ENCODE measurements at regions not wholly inside any gene's neighbourhood (a gene's known extent, or its start where the extent isn't known, plus 50 kb on each side); places are given as distances from the start of the nearest gene placed in this dataset.
"Not testable (repeated sequence)": the region's sequence is repeated elsewhere in the genome, so short reads cannot be mapped to it uniquely, and the experiment has no call there.

DNA sequence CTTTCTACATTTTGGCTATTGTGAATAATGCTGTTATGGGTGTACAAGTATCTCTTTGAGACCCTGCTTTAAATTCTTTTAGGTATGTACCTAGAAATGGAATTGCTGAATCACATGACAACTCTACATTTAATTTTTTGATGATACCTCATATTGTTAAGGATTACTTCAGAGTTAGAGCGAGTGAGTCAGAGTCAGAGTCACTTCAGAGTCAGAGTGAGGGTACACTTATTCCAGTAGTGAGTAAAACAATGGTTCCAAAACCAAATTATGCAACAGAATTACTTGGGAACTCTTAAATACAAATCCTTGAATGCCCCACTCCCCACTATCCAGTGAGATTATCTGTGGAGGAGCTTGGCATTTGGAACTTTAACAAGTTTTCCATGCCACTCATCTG lies 50.3 kb upstream of the SNRK start:
- DNase-seq (ENCODE audit: low spot score): no peak

DNA sequence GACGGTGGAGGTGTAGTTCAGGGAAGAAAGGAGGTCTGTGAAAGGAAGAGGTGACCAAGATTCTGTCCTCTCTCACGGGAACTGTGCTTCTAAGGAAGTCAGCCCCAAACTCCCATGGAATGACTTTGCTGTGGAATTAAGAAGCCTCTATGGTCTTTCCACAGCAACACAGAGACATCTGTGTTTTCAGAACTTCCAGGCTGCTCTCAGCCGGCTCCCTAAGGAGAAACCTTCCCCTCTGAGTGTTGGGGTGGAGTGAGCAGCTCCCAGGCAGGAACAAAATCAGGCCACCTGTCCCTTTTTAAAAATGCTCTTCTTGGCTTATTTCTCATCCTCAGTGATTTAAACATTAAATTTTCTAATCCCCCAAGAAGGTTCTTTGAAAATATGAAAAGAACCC lies 53.3 kb upstream of the SNRK start:
- DNase-seq (ENCODE audit: low spot score): no peak

DNA sequence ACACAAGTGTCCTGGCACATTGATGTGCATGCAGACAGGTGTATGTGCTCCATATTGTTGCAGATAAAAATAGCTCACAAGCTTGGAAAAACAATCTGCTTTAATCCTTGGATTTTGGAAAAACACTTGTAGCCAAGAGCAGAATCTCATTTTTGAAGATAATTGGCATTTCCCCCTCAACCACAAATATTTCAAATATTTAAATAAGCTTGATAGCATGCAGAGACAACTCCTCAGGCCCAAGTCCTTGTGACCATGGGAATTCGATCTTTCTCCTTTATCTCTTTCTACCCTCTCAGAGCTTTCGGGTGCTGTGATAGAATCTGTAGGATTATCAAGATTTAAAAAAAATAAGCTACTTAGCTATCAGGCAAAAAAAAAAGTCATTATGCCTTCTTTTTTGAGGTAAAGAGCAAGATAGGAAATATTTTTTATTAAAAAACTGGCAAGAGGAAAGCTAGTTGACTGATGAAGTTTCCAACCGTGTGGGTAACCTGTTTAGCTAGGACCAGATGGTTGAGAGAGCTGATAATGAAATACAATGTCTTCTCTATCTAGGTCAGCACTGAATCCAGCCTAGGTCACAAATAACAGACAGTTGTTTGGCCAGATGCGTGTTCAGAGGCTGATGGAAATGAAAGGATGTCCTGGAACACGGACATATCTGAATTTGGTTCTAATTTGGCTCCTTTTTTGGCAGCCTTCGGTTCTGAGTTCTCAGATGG lies 54.9 kb upstream of the SNRK start:
- DNase-seq (ENCODE audit: low spot score): no peak

DNA sequence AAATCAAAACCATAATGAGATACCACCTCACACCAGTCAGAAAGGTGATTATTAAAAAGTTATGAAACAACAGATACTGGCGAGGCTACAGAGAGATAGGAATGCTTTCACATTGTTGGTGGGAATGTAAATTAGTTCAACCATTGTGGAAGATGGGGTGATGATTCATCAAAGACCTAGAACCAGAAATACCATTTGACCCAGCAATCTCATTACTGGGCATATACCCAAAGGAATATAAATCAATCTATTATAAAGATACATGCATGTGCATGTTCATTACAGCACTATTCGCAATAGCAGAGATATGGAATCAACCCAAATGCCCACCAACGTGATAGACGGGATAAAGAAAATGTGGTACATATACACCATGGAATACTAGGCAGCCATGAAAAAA lies 56.5 kb upstream of the SNRK start:
- DNase-seq (ENCODE audit: low spot score): not testable (repeated sequence)

DNA sequence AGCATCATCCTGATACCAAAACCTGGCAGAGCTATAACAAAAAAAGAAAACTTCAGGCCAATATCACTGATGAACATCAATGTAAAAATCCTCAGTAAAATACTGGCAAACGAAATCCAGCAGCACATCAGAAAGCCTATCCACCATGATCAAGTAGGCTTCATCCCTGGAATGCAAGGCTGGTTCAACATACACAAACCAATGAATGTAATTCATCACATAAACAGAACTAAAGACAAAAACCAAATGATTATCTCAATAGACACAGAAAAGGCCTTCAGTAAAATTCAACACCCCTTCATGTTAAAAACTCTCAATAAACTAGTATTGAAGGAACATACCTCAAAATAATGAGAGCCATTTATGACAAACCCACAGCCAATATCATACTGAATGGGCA lies 58.7 kb upstream of the SNRK start:
- DNase-seq (ENCODE audit: low spot score): not testable (repeated sequence)

DNA sequence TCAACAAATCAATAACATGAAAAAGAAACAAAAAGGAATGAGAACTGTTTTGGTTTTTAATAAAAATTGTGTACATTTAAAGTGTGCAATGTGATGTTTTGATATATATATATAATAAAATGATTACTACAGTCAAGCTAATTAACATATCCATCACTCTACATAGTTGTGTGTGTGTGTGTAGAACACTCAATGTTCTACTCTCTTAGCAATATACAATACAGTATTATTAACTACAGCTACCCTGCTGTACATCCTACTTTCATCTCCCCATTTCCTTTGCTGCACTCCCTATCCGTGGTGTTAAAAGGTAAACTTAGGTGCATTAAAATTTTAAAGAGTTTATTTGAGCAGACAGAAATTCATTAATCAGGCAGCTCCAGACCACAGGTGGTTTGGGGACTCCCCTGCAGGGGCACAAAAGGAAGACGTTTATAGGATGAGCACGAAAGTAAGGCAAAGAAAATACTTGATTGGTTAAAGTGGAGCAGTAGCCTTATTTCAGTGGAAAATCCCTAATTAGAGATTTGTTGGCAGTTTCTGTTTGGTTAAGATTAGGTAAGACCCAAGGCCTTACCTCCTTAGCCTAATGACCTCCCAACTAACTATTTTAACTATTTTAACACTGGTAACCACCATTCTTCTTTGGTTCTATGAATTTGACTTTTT lies 61.8 kb upstream of the SNRK start:
- DNase-seq (ENCODE audit: low spot score): no peak

DNA sequence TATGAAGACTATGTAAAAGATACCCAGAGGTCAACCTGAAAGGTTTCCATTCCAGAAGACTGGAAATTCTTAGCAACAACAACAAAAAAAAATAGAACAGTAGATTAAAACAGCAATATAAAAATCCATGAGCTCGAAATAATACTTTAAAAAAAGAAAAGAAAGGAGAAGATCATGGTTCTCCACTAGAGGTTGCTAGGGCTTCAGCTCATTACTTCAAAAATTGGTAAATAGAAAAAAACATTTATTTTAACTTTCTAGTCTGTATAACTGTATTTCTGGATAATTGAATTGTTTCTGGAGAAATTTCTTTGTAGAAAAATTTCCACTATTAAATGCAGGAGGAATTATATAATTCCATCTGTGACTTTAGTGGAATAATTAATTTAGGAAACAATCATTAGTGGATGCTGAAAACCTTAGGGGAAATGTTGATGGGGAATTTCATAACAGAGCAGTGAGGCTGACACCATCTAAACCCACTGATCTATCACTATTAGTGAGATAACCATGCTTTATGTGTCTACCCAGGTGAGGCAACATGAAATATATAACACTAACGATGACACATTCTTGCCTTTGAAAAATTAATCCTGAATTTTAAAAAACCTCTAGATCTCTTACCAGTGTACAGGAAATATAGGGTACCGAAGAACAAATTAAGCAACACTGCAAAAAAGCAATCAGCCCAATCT lies 62.5 kb upstream of the SNRK start:
- DNase-seq (ENCODE audit: low spot score): no peak

DNA sequence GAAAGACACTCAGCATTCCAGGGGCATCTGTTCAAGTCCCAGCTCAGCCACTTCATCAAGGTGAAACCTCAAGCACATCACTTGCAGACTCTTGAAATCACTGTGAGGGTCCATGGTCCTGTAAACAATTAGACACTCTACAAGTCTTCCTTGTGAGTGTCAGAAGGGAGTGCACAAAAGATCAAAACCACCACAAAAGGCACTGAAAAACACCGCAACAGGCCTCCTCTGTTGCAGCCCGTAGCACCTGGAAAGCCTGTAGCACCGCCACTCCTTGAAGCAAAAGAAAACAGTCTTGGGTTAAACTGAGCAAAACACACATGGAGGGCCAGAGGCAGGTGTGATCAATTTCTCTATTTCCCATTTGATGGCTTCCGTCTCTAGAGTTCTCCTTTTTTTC lies 63.8 kb upstream of the SNRK start:
- DNase-seq (ENCODE audit: low spot score): no peak

DNA sequence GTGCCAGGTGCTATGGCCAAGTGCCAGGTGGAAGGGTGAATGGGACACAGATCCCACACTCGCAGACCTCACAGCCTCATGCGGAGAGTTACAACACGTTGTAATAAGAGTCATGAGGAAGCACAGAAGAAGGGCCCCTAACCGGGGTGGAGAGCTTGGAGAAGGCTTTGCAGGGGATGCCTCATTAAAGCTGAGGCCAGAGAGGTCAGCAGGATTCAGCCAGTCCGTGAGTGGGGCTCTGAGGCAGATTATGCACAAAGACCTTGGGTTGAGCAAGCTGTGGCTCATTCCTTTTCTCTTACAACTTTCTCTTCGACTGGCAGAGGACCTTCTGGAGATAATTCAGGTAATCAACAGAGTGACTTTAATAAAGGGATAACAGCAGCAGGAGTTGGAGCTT lies 65.3 kb upstream of the SNRK start:
- DNase-seq (ENCODE audit: low spot score): no peak

DNA sequence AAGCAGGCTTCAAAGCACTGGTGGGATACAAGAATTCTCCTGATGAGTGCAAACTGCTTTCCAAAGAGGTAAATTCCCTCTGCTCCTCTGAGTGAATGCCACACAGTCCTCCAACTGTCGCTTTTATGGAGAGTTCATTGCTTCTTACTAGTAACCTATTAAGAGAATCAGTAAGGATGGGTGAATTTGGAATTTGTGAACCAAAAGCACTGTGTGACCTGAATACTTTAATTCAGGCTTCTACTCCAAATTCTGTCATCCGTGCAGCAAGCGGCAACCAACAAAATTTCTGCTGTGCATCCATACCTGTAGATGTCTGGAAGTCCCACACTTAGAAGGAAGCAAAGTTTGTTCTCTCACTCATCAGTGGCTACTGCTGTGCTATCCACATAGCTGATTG lies 66.7 kb upstream of the SNRK start:
- DNase-seq (ENCODE audit: low spot score): no peak

DNA sequence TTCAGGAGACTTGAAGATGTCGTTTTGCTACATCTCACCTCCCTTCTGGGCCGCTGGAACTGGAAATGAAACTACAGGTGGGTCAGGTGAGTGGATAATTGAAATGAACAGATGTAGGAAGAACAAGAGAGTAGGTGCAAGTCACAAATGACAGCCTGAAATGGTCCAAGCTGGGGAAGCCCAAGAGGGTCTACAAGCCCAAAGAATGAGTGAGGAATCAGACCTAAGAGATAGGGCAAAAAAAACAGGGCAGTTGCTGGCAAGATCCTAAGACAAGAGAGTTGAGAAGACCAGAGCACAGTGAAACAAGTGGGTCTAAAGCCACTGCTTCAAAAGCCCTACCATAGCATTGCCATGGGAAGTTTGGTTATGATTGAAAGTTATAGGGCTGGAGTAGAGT lies 67.4 kb upstream of the SNRK start:
- no peak for DNase-seq (ENCODE audit: low spot score)

DNA sequence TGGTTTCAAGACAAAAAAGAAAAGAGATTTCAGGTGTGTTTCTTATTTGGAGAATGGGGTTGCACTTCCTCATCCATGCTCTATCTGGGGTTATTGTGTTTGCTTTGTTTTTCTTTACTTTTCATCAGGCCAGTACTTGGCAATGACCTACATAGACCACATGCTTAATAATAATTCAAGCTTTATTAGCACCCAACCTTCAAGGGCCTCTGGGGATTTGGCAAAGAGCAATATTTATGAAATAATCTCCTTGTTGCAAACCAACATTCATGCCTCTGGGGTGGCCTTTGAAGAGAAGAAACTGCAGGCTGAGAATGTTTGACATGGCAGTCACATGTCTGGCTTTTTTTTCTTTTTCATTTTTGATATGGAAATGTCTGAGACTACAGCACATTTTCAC lies 68.2 kb upstream of the SNRK start:
- DNase-seq (ENCODE audit: low spot score): no peak

DNA sequence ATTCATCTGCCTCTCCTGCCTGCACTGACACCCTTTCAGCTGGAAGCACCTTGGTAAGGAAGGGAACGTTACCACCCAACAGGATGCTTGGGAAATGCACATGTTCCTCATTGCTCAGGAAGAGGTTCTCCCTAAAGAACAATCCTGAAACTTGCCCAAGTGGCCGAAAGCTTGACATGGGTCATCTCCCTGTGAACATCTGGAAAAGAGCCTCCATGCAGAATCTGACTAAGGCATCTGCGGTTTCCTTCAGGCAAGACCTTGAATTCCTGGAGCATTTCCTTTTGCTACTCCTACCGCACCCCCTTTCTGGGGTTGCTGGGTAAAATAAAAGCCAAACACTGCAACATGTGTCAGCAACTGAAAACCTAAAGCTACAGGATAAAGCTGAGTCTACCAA lies 68.7 kb upstream of the SNRK start:
- no peak for DNase-seq (ENCODE audit: low spot score)

DNA sequence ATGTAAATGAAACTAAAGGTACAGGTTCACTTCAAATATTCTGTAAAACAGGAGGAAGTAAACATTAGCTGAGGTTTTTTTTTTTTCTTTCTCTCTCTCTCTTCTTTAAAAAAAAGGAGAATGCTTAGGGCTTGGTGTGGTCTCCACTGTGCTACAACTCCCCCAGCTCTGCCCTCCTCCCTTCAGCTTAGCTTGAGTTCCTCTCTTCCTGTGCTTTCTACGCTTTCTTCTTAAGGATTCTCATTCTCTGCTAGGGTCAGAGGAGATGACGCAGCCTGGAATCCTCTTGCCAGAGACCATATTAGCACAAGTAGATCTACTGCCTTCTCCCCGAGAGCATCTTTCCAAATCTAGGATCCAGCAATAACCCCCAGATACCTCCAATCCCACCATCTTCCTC lies 69.1 kb upstream of the SNRK start:
- DNase-seq (ENCODE audit: low spot score): no peak

DNA sequence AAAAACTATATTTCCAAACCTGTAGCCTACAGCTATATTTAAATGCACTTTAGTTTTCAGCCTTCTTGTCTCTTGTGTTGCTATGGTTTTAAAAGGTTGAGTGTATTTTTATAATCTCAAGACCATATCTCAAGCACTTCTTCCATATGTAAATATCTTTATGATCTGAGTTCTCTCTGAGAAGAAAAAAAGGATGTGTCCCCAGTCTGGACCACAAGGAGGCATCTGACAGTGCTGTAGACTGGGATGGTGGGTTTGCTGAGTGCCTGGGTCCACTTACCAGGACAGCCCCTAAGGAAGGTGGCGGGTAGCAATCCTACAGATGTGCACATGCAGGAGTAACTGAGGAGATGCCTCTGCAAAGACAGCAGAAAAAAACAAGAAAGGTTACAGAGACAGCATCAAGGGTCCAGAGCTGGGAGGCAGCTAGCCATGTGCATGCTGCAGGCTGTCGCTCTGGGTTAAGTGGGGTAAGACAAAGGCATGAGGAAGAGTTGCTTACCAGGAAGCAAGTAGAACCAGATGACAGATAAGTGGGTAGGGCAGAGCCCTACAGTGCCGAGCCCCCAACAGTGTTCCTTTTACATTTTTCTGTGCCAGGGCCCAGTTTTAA lies 70.6 kb upstream of the SNRK start:
- DNase-seq (ENCODE audit: low spot score): no peak

DNA sequence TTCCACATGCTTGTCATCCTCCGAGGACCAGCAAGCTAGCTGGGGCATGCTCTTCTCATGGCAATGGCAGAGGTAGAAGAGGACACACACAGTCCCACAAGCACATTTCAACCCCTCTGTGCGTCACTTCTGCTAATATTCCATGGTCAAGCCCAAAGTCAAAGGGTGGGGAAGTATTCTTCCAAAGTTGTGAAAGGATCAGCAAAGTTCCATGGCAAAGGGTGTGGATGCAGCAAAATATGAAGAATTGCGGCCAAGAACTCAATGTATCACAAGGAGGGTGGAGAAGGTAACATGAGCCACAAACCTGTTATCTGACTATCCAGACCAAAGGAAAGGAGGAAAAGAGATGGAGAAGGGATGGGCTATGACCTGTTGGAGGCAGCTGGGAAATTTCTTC lies 71.2 kb upstream of the SNRK start:
- DNase-seq (ENCODE audit: low spot score): no peak

DNA sequence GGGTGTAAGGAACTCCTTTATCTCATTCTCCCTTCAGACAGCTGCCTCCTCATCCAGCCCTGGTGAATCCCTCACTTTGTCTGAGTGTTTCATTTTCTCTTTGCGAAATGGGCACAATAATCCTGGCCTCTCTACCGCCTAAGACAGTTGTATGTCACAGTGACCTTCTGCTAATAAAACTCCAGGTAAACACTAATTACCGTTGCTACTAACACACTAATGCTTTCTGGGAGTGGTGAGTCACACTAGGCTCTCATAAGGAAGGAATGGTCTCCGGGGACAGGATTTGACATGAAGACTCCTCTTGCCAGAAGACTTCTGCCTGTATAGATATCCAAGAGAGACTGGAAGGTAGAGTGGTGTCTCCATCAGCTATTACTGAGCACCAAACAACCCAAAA lies 71.7 kb upstream of the SNRK start:
- no peak for DNase-seq (ENCODE audit: low spot score)

DNA sequence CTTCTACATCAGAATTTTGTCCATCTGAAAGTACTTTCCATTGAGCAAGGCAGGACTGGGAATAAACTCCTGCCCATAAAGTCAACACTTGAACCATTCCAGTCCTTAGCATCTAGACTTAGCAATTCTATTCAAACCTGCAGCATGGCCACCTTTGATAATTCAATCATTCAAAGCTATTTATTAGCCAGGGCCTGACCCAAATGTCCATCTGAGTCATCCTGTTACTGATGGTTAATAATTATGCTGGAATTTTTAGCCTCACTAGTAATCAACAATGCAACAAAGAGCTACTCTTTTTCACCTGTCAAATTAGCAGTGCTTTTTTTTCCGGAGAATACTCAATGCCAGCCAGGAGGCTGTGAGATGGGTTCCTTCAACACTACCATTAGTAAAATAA lies 72.7 kb upstream of the SNRK start:
- DNase-seq (ENCODE audit: low spot score): no peak

DNA sequence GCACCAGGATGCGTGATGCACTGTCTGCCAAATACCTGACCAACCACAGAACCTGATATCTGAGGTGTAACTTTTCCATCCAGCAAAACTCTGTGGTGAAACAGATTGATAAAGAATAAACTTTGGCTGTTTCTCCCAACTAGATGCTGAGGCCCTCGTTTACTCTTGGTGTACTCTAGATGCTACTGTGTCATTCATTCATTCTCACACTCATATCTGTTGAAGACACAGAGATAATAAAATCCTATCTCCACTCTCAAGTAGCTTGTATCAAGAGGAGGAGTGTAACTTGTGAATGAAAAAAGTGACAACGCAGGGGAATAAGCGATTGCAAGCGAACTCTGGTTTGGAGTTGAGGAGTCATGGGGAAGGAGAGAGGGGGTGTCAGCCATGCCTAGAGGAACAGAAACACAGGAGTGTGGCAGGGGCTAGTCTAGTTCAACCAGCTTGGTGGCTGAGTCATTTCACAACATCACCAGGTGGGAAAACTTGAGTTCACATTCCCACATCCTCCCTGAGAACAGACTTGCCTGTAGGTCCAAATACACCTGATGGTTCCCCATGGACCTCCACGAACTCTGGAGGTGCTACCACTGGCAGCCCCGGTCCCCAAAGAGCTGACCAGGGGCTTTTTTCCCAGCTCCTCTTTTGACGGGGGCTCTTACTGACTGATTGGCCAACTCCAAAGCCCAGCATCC lies 73.3 kb upstream of the SNRK start:
- DNase-seq (ENCODE audit: low spot score): no peak

DNA sequence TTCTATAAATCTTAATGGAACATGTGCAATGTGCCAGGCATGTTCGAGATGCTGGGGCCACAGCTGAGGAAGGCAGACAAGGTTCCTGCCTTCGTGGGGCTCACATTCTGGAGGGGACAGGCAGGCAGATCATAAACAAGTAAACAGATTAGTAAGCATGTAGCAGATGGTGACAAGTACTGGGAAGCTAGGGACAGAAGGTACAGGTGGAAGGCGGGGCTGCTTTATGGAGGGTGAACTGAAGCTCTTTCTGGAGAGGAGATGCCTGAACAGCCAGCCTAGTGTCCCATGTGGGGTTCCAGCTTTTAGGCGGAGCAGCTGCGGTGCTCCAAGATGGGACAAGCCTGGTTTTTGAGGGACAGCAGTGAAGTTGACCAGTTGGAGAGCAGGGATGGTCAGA lies 74.7 kb upstream of the SNRK start:
- DNase-seq (ENCODE audit: low spot score): no peak

DNA sequence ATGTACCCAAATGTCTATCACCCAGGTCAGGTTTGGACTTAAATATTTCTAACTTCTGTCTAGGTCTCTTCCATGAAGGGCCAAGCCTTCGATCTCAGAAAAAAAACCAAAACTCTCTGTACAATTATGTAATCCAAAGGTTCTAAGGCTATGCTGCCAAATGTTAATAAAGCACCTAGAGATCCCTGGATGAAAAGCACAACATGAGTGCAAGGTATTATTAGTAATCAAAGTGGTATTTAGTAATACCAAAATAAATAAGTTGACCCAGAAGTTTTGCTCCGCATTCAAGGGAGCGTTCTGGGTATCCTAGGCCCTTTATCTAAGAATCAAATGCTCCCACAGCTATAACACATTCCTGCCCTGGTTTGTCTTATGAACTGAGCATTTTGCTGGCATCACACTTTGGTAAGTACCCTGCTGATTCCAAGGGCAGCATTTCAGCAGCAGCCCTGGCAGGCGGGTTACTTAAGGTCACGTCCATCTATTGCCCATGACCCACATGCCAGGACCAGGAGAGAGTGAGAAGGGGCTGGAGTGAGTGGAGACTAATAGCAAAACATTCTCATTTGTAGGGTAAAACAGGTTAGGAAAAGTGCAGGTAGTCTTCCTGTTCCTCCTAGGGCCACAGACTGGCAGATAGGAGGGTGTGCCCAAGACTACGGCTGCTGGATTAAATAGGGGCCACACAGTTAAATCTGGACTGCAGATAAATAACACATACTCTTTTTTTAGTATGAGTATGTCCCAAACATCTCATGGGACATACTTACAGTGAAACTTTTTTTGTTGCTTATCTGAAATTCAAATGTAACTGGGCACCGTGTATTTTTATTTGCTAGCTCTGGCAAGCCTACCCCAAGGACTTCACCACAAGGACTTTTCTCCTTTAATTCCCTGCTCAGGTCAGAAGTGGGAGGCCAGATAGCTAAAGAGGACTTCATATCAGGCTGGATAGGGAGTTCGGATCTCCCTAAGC lies 76.0 kb upstream of the SNRK start:
- no peak for DNase-seq (ENCODE audit: low spot score)

Data from H4 (cell line).